ENCODE measurements at regions not wholly inside any gene's neighbourhood (a gene's known extent, or its start where the extent isn't known, plus 50 kb on each side); places are given as distances from the start of the nearest gene placed in this dataset.

- TF ChIP-seq GATA2 (IDR thresholded peaks at IDR 0.05; ENCODE audit: low read depth, low read length) = no peak
- no peak for TF ChIP-seq GATA3 (IDR thresholded peaks at IDR 0.05; ENCODE audit: low read depth, low read length)
These were observed 488.9 kb upstream of the JARID2 start for GRCh38 chr6:14757014-14757413.
